Hepatocyte (in vitro differentiated cells): ENCODE measurements at regions not wholly inside any gene's neighbourhood (a gene's known extent, or its start where the extent isn't known, plus 50 kb on each side); places are given as distances from the start of the nearest gene placed in this dataset.

Experiments used
- CTCF ChIP-seq: fragments of 200-600 bp; sonication (generic); IDR thresholded peaks from 2 replicates; pipeline ENCODE4 v1.5.1; 2016; ENCODE audit warnings: antibody characterized with exemption, mild to moderate bottlenecking; ENCODE audit not compliant: poor library complexity
- EZH2 ChIP-seq: fragments of 200-600 bp; sonication (generic); IDR thresholded peaks from 2 replicates; pipeline ENCODE4 v1.6.1; 2016; ENCODE audit warnings: antibody characterized with exemption, mild to moderate bottlenecking, borderline replicate concordance

GRCh38 chr7:19203686-19204085 lies 58.5 kb upstream of the FERD3L start:
- no peak for TF ChIP-seq CTCF
- no peak for TF ChIP-seq EZH2
